HepG2 (cell line): ENCODE measurements at regions not wholly inside any gene's neighbourhood (a gene's known extent, or its start where the extent isn't known, plus 50 kb on each side); places are given as distances from the start of the nearest gene placed in this dataset.
"Not testable (repeated sequence)": the region's sequence is repeated elsewhere in the genome, so short reads cannot be mapped to it uniquely, and the experiment has no call there.

Experiments
- ATAC-seq: fragments of 200-7000 bp; cut with Tn5 transposase; 3 replicates; pipeline ENCODE4 v1.9.1; 2020; ENCODE audit warnings: mild to moderate bottlenecking, moderate library complexity
- BruUV-seq: library from RNA; stranded (reverse); fragments of 400-500 nt; replicated peaks from 2 replicates; lab custom pipeline; 2021; lab: Mats Ljungman, UMichigan
- CTCF ChIA-PET: fragments of 300-600 bp; formaldehyde crosslinking; extraction: SDS; loops from one replicate; lab custom pipeline; 2021; ENCODE audit warnings: low total read pairs, inconsistent platforms, low intra/inter-chr PET ratio; lab: Yijun Ruan, JAX
- POLR2A ChIA-PET: fragments of 350-600 bp; sonication (Branson Sonifier 250); formaldehyde crosslinking; loops from one replicate; lab custom pipeline; 2020; ENCODE audit warnings: antibody characterized with exemption, inconsistent platforms; lab: Yijun Ruan, JAX
- DNase-seq: peaks from one replicate; pipeline ENCODE4 v3.0.0-alpha.2; 2015; ENCODE audit warnings: low spot score
- FAIRE-seq: peaks from 3 replicates; lab custom pipeline; 2011; peaks lifted over from hg19 to GRCh38; lab: Jason Lieb, UNC
- H2AFZ ChIP-seq: one replicate; pipeline ENCODE4 v1.6.1; 2011; ENCODE audit warnings: low read length, inconsistent platforms
- H3K27ac ChIP-seq: fragments of 300-600 bp; 3 replicates; pipeline ENCODE4 v1.8.0; 2011; ENCODE audit warnings: mixed run types, mild to moderate bottlenecking, mixed read lengths, low read length, inconsistent platforms; ENCODE audit not compliant: insufficient read depth; ENCODE audit errors: extremely low read length
- H3K27me3 ChIP-seq, 2 experiments: fragments of 200-600 bp in 1 of 2; 2 replicates in 1 of 2; 3 replicates in 1 of 2; pipeline versions ENCODE4 v1.6.0 to v1.8.0; 2011; ENCODE audit warnings: low read length in 2 of 2, mild to moderate bottlenecking in 2 of 2, moderate library complexity in 2 of 2, inconsistent platforms in 1 of 2; ENCODE audit not compliant: insufficient read depth in 2 of 2, control insufficient read depth in 1 of 2
- H3K36me3 ChIP-seq, 2 experiments: fragments of 200-600 bp in 1 of 2; replicated peaks in 1 of 2; 2 replicates in 1 of 2; 3 replicates in 1 of 2; pipeline versions ENCODE4 v1.5.1 to v1.8.0; 2011; ENCODE audit warnings: low read length in 2 of 2, inconsistent platforms in 1 of 2; ENCODE audit not compliant: insufficient read depth in 2 of 2, control insufficient read depth in 1 of 2
- H3K4me1 ChIP-seq: 2 replicates; pipeline ENCODE4 v1.5.1; 2012; ENCODE audit warnings: low read length, inconsistent platforms; ENCODE audit not compliant: insufficient read depth
- H3K4me2 ChIP-seq: 2 replicates; pipeline ENCODE4 v1.6.0; 2011; ENCODE audit warnings: low read depth, low read length, inconsistent platforms
- H3K4me3 ChIP-seq, 3 experiments: fragments of 200-600 bp in 1 of 3; sonication (generic), shearing (Covaris generic) in 1 of 3; replicated peaks in 1 of 3; 2 replicates each; pipeline ENCODE4 v1.5.1; 2011 to 2016; ENCODE audit warnings: low read length in 3 of 3, inconsistent platforms in 2 of 3, low read depth in 2 of 3, mild to moderate bottlenecking in 2 of 3, control low read depth in 1 of 3, mixed read lengths in 1 of 3; ENCODE audit not compliant: insufficient read depth in 1 of 3
- H3K79me2 ChIP-seq: one replicate; pipeline ENCODE4 v1.6.1; 2011; ENCODE audit warnings: low read length, inconsistent platforms; ENCODE audit not compliant: insufficient read depth
- H3K9ac ChIP-seq: 2 replicates; pipeline ENCODE4 v1.6.0; 2011; ENCODE audit warnings: mild to moderate bottlenecking, low read depth, low read length, inconsistent platforms; ENCODE audit not compliant: insufficient read depth
- H3K9me3 ChIP-seq: 2 replicates; pipeline ENCODE4 v1.5.1; 2012; ENCODE audit warnings: mild to moderate bottlenecking, low read length
- H4K20me1 ChIP-seq: 2 replicates; pipeline ENCODE4 v1.6.0; 2011; ENCODE audit warnings: inconsistent platforms, mild to moderate bottlenecking, low read length, moderate library complexity; ENCODE audit not compliant: insufficient read depth
- GFI1 ChIP-seq: sonication (generic); formaldehyde crosslinking; IDR thresholded peaks from 2 replicates; pipeline ENCODE4 v1.5.0; 2020; ENCODE audit warnings: missing genetic modification reagents, mild to moderate bottlenecking, borderline replicate concordance
- KDM2A ChIP-seq: sonication (generic); formaldehyde crosslinking; IDR thresholded peaks from 2 replicates; pipeline ENCODE4 v1.4.0; 2020; ENCODE audit warnings: low read depth, missing genetic modification reagents, borderline replicate concordance
- PHF21A ChIP-seq: sonication (generic); formaldehyde crosslinking; IDR thresholded peaks from 2 replicates; pipeline ENCODE4 v1.5.0; 2020; ENCODE audit warnings: mild to moderate bottlenecking, missing genetic modification reagents
- POGZ ChIP-seq: sonication (generic); formaldehyde crosslinking; IDR thresholded peaks from 2 replicates; pipeline ENCODE4 v1.4.0; 2020; ENCODE audit warnings: mild to moderate bottlenecking, missing genetic modification reagents
- SAFB2 ChIP-seq: sonication (generic); formaldehyde crosslinking; IDR thresholded peaks from 2 replicates; pipeline ENCODE4 v1.5.1; 2020; ENCODE audit warnings: missing genetic modification reagents, low read depth, mild to moderate bottlenecking, borderline replicate concordance
- ZNF460 ChIP-seq: sonication (generic); formaldehyde crosslinking; IDR thresholded peaks from 2 replicates; pipeline ENCODE4 v1.5.1; 2020; ENCODE audit warnings: missing genetic modification reagents, mild to moderate bottlenecking, borderline replicate concordance
- ZNF792 ChIP-seq: IDR thresholded peaks from 2 replicates; pipeline ENCODE4 v1.6.1; 2016
- ZNF883 ChIP-seq: sonication (generic); formaldehyde crosslinking; IDR thresholded peaks from 2 replicates; pipeline ENCODE4 v1.5.1; 2020; ENCODE audit warnings: mild to moderate bottlenecking, missing genetic modification reagents; ENCODE audit errors: not compliant biosample characterization
- ZSCAN31 ChIP-seq: sonication (generic); formaldehyde crosslinking; IDR thresholded peaks from 2 replicates; pipeline ENCODE4 v1.5.0; 2020; ENCODE audit warnings: low read depth, mild to moderate bottlenecking, missing genetic modification reagents
- WGBS: methylation state at CpG from one replicate; pipeline ENCODE4 v1.1.6; 2017; ENCODE audit warnings: low lambda C conversion rate; 5-methylcytosine and 5-hydroxymethylcytosine counted together
- in situ Hi-C: cut with HindIII; loops from 2 replicates; pipeline ENCODE4 v1.10.0; 2017; ENCODE audit warnings: low pct_unique_long_range_greater_than_20kb; ENCODE audit not compliant: extremely low pct_ligation_motif_present
- intact Hi-C: fragments of 100-400 bp; cut with micrococcal nuclease; formaldehyde crosslinking; loops from one replicate; pipeline ENCODE4 v1.10.0; 2022; ENCODE audit not compliant: unreplicated experiment
- TF ChIP-seq, protein P1 (sequence below): fragments of 450-650 bp; IDR thresholded peaks from 2 replicates; pipeline ENCODE4 v1.6.1; 2017; ENCODE audit warnings: mild to moderate bottlenecking
- TF ChIP-seq, protein P2 (sequence below): sonication (generic); formaldehyde crosslinking; IDR thresholded peaks from 2 replicates; pipeline ENCODE4 v1.8.1; 2023; ENCODE audit warnings: mild to moderate bottlenecking, missing genetic modification reagents, borderline replicate concordance

DNA sequence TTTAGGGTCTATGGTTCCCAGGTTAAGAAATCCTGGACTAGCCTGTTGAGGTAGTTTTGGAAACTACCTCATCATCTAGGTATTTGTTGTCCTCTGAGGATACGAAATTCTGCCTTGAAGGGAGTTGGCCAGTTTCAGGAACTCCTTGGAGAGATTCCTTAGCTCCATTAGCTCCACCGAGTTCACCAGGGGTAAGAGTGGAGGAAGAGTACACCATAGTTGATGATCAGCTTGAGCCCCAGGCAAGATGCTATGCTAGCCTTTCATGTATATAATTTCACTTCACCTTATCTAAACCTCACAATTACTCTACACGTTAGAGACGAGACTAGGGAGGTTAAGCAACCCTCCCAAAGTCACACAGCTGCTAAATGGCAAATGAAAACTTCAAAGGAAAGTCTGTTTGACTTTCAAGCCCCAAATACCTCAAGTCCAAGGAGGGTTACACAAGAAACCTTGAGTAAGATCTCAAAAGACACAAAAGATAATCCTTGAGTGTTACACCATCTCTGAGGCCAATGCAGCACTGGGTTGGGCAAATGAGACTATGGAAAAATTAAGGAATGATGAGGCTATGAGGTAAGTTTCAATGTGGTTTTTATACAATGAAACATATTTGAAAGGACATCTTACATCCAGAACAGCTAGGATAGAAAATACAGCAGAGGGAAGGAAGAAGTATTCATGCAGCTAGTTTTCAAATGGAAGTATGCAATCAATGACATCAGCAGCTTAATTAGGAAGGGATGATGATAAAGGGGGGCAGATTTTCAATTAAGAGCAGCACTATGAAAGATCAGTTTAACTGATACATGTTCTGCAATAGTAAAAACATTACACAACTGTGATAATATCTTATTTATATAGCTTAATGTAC lies 97.2 kb upstream of the KRAS start:
- Histone ChIP-seq H3K4me3 (no peak overlapping the region), H3K4me1 (no peaks in the 10 kb centered on the region), H3K27ac (no peak overlapping the region), H3K9me3 (no peaks in the 10 kb centered on the region), H4K20me1 (no peaks in the 10 kb centered on the region), H2AFZ (no peak overlapping the region), H3K79me2 (no peaks in the 10 kb centered on the region), H3K9ac (no peak overlapping the region), H3K4me2 (no peak overlapping the region), H3K36me3 (no peaks in the 10 kb centered on the region), H3K27me3 (no peaks in the 10 kb centered on the region)
- ChIA-PET CTCF (no interaction called here), POLR2A (no interaction called here)
- intact Hi-C loops (no loop called here), in situ Hi-C loops (no loop called here)
- WGBS, result 0% methylated on average over 3 of the region's 4 CpGs
- DNase-seq, result no peak
- FAIRE-seq, result no peak
- ATAC-seq, result no peak
- TF ChIP-seq, protein P1, sequence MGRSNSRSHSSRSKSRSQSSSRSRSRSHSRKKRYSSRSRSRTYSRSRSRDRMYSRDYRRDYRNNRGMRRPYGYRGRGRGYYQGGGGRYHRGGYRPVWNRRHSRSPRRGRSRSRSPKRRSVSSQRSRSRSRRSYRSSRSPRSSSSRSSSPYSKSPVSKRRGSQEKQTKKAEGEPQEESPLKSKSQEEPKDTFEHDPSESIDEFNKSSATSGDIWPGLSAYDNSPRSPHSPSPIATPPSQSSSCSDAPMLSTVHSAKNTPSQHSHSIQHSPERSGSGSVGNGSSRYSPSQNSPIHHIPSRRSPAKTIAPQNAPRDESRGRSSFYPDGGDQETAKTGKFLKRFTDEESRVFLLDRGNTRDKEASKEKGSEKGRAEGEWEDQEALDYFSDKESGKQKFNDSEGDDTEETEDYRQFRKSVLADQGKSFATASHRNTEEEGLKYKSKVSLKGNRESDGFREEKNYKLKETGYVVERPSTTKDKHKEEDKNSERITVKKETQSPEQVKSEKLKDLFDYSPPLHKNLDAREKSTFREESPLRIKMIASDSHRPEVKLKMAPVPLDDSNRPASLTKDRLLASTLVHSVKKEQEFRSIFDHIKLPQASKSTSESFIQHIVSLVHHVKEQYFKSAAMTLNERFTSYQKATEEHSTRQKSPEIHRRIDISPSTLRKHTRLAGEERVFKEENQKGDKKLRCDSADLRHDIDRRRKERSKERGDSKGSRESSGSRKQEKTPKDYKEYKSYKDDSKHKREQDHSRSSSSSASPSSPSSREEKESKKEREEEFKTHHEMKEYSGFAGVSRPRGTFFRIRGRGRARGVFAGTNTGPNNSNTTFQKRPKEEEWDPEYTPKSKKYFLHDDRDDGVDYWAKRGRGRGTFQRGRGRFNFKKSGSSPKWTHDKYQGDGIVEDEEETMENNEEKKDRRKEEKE, result no peak
- TF ChIP-seq PHF21A (CRISPR knock-in tag), result no peak
- TF ChIP-seq, protein P2, sequence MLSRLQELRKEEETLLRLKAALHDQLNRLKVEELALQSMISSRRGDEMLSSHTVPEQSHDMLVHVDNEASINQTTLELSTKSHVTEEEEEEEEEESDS (CRISPR knock-in tag), result no peak
- no peak for TF ChIP-seq GFI1 (CRISPR knock-in tag)
- TF ChIP-seq POGZ, result no peak
- no peak for TF ChIP-seq ZNF460
- no peak for TF ChIP-seq SAFB2 (CRISPR knock-in tag)
- no peak for TF ChIP-seq ZSCAN31 (CRISPR knock-in tag)
- TF ChIP-seq ZNF883 (CRISPR knock-in tag), result no peak
- no peak for TF ChIP-seq ZNF792
- TF ChIP-seq KDM2A, result no peak
- no TSS peak for BruUV-seq

DNA sequence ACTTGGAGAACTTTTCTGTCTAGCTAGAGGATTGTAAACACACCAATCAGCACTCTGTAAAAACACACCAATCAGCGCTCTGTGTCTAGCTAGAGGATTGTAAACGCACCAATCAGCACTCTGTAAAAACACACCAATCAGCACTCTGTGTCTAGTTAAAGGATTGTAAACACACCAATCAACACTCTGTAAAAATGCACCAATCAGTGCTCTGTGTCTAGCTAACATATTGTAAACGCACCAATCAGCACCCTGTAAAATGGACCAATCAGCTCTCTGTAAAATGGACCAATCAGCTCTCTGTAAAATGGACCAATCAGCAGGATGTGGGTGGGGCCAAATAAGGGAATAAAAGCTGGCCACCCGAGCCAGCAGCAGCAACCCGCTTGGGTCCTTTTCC lies 91.1 kb upstream of the KRAS start:
- H3K27ac ChIP-seq, POLR2A ChIA-PET, H3K79me2 ChIP-seq, H3K9me3 ChIP-seq, H3K4me2 ChIP-seq, FAIRE-seq, DNase-seq, CTCF ChIA-PET, H3K4me3 ChIP-seq, H3K4me1 ChIP-seq, H3K36me3 ChIP-seq, H2AFZ ChIP-seq, in situ Hi-C loops, ATAC-seq, H3K9ac ChIP-seq, H3K27me3 ChIP-seq, H4K20me1 ChIP-seq, BruUV-seq: not testable (repeated sequence)
- WGBS, result 58% methylated on average over 5 of the region's 5 CpGs
- intact Hi-C loops, result loop anchor here (5.0 kb wide), 1 partner anchor 50 kb away; no protein-coding TSS in a partner anchor
